ENCODE measurements at regions not wholly inside any gene's neighbourhood (a gene's known extent, or its start where the extent isn't known, plus 50 kb on each side); places are given as distances from the start of the nearest gene placed in this dataset.

DNA sequence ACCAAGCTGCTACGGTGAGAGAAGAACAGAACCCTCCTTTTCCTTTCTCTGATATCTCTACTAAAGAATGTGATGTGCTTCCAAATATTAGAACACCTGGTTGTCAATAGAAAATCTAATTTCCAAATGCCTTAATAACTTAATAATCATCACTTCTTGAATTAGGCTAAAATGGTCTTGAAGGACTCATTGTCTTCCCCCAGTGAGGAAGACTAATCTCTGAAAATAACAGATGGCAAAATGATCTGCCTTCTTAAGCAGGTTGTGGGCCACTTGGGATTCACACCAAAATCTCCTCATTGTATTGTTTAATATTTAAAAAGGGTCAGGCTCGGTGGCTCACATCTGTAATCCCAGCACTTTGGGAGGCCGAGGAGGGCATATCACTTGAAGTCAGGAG lies 805.9 kb upstream of the AUTS2 start:
- TF ChIP-seq CTCF (IDR thresholded peaks at IDR 0.05) (no peak), POLR2A (IDR thresholded peaks at IDR 0.05) (no peak), EP300 (IDR thresholded peaks at IDR 0.05) (no peak)

All from ovary (tissue), 3 donors.